Fibroblast of peridontal ligament (primary cell): ENCODE measurements at regions not wholly inside any gene's neighbourhood (a gene's known extent, or its start where the extent isn't known, plus 50 kb on each side); places are given as distances from the start of the nearest gene placed in this dataset.
"Not testable (repeated sequence)": the region's sequence is repeated elsewhere in the genome, so short reads cannot be mapped to it uniquely, and the experiment has no call there.

Experiments
- DNase-seq: peaks from one replicate; pipeline ENCODE4 v3.0.0-alpha.2; 2010; ENCODE audit errors: extremely low read depth

DNA sequence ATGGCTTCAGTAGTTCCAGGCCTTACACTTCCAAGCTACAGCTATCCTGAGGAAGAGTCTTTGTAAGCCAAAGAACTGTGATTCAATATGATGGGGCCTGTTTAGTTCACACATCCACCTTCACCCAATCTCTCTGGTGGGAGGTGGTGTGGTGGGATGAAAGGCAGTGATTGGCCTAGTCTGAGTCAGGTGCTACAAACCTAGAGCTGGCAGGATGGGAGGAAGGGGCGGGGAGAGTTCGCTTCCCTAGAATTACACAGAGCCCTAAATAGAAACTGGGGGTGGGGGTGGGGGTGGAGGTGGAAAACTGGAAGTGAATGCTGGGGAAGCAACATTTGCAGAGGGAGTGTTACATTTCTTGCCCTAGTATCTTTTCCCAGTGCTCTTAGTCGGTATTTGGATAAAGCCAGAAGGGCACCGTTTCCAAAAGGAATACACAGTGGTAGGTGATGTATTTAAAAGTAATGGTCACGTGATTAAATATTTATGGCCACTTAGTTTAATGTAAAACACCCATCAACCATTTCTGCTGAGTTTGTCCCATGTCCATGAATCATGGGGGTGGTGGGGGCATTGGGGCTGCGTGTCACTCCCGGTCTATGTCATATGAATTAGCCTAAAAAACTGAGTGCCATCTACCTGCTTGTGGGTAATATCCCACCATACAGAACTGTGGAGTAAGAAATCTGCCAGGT, 247.6 kb upstream of the PROK2 start:
- no peak for DNase-seq

DNA sequence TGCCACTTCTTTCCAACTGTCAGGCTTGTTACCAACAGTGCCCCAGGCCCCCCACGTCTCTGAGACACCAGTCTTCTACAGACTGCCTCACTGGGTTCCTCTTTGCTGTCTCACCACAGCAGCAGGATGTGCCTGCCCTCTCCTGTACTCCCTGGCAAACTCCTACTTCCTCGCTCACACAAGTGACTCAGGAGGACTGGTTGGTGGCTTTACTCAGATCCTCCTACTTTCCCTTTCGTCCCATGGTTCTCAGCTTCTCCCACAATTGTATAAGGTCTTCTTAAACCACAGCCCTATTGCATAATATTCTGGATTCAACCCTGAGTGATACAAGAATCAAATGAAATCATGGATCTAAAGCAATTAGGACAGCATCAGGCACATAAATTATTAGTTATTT, 246.6 kb upstream of the PROK2 start:
- DNase-seq = peak; percentile 61

DNA sequence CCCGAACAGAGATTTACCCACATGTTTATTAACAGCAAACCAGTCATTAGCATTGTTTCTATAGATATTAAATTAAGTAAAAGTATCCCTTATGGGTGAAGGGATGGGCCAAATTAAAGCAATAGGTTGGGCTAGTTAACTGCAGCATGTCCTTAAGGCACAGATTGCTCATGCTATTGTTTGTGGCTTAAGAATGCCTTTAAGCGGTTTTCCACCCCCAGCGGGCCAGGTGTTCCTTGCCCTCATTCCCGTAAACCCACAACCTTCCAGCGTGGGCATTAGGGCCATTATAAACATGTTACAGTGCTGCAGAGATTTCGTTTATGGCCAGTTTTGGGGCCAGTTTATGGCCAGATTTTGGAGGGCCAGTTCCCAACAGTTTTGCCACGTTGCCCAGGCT, 245.3 kb upstream of the PROK2 start:
- DNase-seq = not testable (repeated sequence)

DNA sequence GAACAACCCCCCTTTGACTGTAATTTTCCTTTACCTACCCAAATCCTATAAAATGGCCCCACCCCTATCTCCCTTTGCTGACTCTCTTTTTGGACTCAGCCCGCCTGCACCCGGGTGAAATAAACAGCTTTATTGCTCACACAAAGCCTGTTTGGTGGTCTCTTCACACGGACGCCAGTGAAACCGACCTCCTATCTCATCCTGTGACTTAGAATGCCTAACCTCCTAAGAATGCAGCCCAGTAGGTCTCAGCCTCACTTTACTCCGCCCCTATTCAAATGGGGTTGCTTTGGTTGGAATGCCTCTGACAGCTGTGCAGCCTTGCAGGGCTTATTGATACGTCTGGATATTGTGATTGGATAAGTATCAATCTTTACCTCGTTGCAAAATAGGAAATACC, 243.8 kb upstream of the PROK2 start:
- DNase-seq = not testable (repeated sequence)

DNA sequence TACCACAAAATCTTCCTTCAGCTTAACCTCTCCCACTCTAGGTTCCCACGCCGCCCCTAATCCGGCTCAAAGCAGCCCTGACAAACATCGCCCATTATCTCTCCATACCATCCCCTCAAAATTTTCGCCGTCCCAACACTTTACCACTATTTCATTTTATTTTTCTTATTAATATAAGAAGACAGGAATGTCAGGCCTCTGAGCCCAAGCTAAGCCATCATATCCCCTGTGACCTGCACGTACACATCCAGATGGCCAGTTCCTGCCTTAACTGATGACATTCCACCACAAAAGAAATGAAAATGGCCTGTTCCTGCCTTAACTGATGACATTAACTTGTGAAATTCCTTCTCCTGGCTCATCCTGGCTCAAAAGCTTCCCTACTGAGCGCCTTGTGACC, 243.4 kb upstream of the PROK2 start:
- not testable (repeated sequence) for DNase-seq

DNA sequence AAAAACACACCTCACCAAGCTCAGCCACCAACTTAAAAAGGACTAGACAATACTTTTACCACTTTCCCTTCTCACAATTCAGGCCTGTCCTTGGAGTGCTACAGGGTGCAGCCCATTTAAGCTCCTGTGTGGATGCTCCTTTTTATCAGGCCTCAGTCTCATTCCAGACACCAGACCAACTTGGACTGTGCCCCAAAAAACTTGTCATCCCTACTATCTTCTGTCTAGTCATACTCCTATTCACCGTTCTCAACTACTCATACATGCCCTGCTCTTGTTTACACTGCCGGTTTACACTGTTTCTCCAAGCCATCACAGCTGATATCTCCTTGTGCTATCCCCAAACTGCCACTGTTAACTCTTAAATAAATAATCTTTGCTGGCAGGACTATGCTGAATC, 242.8 kb upstream of the PROK2 start:
- not testable (repeated sequence) for DNase-seq

DNA sequence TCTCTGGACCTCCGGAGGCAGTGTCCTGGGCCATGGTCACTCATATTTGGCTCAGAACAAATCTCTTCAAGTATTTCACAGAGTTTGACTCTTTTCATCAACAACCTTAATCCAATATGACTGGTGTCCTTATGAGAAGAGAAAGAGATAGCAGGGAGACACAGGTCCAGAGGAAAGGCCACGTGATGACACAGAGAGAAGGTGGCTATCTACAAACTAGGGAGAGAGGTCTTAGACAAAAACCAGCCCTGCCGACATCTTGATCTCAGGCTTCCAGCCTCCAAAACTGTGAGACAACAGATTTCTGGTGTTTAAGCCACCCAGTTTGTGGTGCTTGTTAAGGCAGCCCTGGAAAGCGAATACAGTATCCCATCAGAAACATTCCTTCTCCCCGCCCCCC, 237.1 kb upstream of the PROK2 start:
- no peak for DNase-seq

DNA sequence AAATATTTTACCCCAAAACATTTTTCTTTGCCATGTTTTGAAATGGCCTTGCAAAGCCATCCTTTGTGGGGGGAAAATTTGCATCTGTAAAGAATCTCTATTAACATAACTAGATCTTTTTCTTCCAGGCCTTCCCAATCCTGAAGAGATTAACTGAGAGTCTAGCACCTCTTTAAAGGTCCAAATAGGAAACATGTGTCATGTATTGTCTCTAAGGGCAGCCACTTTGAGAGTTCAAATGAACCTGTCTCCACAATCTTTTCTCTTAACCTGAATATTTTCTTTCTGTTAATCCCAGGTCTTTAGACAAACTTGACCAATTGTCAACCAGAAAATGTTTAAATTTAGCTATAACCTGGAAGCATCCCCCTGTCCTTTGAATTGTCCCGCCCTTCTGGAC, 236.6 kb upstream of the PROK2 start:
- DNase-seq = no peak

DNA sequence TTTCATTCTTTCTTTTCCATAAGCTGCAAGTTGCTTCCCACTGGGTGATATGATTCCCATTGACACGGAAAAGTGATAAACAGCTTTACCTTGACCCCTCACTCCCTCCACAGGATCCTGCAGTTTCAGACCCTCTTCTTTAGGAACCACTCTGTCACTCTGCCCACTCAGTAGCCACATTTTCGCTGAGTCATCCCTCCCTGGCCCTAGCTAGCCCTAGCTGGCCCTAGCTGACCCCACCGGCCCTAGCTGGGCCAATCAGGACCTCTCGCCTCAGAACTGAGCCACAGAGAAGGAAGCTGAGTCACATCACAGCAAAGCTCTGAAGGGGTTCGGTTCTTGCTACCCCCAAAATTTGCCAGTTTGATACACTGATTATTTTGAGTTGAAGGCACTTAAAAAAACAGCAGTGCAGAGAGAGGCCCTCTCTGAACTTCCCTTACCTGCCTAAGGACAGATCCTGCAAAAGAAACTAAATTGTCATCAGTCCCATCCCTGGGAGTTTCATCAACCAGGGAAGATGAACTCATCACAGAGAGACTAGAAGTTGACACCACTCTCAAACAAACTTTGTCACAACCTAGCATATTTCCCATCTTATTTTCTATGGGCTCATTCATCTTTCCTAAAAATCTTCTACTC, 233.5 kb upstream of the PROK2 start:
- no peak for DNase-seq

DNA sequence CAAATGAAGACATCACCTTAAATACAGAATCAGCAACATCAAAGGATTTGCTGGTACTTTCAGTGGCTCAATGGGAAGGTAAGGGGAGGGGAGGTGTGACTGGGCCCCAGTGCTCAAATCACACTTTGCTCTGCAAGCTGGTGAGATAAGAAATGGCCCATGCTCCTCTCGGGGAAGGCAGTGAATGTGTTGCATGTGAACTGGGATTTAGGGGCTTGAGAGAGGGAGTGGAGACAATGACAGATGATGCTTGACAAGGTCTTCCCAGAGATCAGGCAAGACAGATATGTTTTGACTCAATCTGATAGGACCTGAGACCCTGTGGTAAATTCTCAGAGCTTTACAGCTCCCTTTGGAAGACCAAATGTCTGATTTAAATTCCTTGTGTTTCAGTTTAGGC, 233.0 kb upstream of the PROK2 start:
- no peak for DNase-seq

DNA sequence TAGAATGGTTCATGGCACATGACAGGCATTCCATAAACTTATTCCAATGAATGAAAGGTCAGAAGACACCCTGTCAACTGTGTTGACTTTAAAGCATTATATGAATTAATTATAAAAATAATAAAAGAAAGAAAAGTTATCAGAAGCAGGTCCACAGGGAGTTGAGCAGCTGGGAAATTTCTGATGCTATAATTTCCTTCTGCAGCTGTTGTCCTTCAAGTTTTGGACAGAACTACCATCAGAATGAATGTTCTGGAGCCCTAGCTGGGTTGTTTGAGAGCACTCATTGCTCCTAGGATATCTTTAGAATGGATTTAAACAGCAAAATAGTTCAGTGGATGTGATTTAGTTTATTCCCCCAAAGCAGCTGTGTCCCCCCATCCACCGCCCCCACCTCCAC, 232.4 kb upstream of the PROK2 start:
- DNase-seq = no peak

DNA sequence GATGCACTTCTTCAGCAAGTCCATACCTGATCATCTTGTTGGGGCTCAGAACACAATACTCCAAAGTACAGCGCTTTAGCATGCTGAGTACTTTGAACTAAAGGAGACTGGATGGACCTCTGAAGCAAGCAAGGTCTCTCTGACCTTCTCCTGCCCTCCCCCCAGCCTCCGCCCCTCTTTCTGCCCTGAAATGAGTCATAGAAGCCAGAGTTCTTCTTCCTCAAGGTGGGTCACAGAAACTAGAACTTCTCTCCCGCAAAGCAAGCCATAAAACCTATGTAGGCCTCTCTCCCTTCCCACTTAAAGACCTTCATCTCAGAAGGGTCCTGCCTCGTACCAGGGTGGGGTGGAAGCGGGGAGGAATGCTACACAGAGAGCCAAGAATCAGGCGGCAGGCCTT, 230.5 kb upstream of the PROK2 start:
- no peak for DNase-seq

DNA sequence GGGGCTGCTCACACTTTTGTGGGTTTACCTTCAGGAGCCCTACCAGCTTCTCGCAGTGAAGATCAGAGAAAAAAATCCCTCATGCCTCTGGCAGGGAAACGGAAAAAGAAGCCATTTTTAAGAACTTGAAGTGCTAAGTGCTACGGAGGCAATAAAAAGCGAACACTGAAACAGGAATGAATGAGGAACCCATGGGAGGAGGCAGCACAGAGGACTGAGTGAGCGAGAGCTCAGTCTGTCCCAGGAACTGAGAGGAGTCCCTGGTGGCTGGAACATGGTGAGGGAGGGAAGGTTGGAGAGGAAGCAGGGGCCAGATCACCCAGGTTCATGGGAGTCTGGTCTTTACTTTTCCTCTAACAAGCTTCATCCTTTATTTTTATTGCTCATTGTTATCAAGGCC, 228.1 kb upstream of the PROK2 start:
- no peak for DNase-seq

DNA sequence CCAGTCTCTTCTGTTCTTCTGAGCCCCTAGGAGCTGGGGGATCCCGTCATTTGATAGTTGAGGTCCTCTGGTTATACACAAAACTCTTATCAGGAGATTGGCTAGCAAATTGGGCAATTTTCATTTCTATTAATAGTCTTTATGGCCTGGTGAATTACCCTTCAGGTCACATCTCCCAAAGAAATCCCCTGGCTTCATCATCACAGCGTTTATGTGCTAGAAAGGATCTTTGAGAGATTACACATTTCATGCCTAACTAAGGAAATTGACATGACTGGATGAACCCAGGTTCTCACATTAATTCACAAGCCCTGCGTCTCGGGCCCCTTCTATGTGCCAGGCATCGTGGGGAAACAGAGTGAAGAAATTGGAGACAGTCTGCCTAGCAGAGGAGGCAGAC, 227.4 kb upstream of the PROK2 start:
- no peak for DNase-seq

DNA sequence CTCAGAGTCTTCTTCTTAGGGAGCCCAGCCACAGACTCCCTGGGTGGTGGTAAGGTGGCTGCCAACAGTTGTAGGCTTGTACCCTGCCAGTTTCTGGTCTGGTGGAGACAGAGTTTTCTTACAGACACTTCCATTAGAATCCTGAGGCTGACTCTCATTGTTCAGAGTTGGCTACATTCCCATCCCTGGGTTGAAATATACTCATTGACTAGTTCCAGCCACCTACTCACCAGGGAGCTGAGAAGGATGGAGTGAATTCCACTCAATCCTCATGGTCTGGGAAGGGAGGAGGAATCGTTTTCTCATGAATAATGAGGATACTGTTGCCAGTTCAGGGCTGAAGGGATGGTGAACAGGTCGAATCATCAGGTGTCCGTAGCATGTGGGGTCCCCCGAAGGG, 226.5 kb upstream of the PROK2 start:
- DNase-seq = peak; percentile 88

DNA sequence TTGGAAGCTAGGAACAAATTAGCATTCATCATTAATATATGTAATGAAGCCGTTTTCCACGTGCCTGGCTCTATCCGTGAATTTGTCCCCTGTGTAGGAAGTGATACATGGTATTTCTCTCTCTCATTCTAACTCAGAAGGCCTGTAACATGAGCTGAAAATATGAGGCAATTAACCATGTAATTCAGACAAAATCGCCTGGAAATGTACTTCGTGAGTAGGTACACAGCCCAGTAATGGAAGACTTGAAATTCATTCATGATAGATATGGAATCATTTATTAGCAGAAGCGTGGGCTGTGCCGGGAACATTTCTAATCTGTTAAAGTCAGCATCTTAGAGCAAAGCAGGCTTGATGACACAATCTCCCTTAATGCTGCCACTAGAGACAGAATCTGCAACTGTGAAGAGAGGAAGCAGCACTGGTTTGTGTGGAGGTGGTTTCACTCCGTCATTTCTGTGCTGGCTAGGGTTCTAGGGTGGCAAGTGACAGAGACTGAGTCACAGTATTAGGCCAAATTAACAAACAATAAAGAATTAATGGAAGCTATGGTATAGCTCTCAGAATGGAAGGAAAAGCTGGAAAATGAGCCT, 225.0 kb upstream of the PROK2 start:
- DNase-seq = no peak

DNA sequence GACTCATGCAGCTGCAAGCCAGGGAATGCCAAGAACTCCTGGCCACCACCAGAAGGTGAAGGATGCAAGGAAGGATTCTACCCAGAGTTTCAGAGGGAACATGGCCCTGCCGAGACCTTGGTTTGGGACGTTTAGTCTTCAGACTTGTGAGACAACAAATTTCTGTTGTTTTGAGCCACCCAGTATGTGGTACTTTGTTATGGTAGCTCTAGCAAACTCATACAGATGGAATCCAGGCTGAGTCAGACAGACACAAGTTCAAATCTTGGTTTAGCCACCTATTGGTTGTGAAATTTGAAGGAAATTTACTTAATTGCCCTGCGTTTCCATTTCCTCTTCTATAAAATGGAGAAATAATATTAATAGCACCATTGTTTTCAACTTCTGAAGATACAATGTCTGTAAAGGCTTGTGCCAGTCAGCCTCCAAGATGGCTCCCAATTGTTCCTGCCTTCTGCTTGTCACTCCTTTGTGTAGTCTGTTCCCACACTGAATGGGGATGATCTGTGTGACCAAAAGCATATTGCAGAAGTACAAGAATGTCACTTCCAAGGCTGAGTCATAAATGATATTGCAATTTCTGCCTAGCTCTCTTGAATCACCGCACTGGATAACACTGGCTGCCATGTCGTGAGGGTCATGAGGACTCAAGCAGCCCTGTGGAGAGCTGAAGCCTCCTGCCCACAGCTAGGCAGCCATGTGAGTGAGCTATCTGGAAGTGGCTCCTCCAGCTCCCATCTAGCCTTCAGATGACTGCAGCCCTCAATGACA, 223.5 kb upstream of the PROK2 start:
- no peak for DNase-seq

DNA sequence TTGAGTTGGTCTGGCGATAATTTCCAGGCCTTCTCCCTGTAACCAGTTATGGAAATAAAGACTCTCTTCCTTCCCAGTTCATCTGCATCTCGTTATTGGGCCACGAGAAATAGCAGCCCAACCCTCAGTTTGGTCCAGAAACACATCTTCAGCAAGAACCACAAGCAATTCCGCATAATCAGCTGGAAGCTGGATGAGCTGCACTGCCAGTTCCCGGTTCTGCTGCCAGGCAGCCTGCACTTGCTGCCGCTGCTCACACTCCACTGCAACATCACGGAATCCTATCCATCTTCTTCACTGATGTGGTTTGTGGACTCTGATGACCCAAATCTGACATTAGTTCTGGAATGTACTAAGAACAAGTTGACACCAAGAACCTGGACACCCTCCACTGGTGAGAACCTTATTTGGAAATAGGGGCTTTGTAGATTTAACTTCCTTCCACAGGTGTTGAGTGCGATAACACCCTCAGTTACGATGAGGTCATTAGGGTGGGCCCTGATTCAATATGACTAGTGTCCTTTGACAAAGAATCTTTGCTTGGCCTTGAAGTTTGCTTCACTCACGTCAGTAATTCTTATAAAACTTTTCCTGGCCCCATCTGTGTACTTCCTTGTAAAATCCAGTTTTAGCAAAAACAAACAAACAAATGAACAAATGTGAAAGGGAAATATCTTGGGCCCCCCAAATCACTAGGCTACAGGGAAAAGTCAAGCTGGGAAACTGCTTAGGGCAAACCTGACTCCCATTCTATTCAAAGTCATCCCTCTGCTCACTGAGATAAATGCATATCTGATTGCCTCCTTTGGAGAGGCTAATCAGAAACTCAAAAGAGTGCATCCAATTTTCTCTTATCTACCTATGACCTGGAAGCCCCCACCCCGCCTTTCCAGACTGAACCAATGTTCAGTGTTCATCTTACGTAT, 221.9 kb upstream of the PROK2 start:
- no peak for DNase-seq

DNA sequence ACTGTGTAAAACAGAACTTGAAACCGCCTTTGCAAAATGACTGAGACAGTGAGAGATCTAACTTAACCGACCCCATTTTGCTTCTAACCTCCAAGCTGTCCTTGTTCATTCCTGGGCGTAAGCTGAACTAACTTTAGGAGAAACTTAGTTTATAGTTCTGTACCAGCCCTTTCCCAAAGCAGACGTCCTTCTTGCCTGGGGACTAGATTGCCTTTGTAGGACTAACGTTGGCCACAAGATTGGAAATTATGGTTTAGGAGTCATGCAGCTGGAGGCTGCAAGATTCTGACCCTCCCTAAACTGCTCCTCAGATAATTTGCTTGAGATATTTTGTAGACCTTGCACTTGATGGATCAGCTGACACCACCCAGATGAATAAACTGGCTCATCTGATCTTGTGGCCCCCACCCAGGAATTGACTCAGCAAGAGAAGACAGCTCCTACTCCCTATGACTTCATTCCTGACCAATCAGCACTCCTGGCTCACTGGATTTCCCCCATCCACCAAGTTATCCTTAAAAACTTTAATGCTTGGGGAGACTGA, 219.9 kb upstream of the PROK2 start:
- peak; percentile 73 for DNase-seq

DNA sequence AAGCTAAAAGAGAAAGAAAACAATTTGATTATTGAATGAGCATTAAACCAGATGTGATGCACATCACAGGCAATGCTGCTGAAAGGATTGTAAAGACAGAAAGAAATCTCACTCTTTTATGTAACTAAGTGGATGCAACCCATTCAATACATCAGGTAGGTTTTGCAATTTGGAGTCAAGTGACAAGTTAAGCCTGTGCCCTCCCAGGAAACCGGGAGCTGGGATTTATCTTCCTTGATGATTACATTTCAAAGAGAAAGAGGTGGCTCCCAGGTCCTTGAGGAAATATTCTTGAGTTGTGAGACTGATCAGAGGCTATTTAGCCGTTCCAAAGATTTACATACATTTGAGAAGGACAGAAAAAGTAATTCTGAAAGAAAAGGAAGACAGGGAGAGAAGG, 219.0 kb upstream of the PROK2 start:
- DNase-seq = no peak

DNA sequence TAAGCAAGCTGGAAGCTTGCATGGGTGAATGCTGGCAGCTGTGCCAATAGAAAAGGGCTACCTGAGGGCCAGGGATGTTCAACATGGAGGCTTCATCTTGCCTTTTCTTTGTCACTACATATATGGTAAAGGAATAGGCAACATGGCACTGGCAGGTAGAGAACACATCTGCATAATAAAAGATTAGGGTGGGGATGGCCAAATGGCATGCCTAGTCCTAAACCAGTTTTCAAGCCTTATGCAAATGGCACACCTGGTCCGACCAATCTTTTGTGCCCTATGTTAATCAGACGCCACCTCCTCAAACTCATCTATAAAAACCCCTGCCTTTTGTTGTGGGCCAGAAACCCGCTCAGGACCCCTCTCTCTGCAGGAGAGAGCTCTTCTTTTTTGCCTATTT, 216.8 kb upstream of the PROK2 start:
- DNase-seq = no peak
